PC-3 (cell line): ENCODE measurements at regions not wholly inside any gene's neighbourhood (a gene's known extent, or its start where the extent isn't known, plus 50 kb on each side); places are given as distances from the start of the nearest gene placed in this dataset.
"Not testable (repeated sequence)": the region's sequence is repeated elsewhere in the genome, so short reads cannot be mapped to it uniquely, and the experiment has no call there.

ENCODE experiments used
- ATAC-seq: fragments of 200-7000 bp; cut with Tn5 transposase; 2 replicates; pipeline ENCODE4 v1.9.1; 2020; ENCODE audit warnings: mild to moderate bottlenecking, moderate library complexity
- BruUV-seq: library from RNA; stranded (reverse); fragments of 400-500 nt; replicated peaks from 2 replicates; lab custom pipeline; 2021; lab: Mats Ljungman, UMichigan
- CTCF ChIA-PET: fragments of 300-600 bp; sonication (Branson Sonifier 250); formaldehyde crosslinking; loops from one replicate; lab custom pipeline; 2022; ENCODE audit warnings: antibody characterized with exemption; lab: Charles Lee
- POLR2A ChIA-PET: fragments of 300-600 bp; sonication (Branson Sonifier 250); formaldehyde crosslinking; loops from one replicate; lab custom pipeline; 2022; ENCODE audit warnings: antibody characterized with exemption; ENCODE audit not compliant: unreplicated experiment; lab: Charles Lee
- DNase-seq: peaks from one replicate; pipeline ENCODE4 v3.0.0-alpha.2; 2015
- H2AFZ ChIP-seq: fragments of 300-600 bp; sonication (generic); 2 replicates; pipeline ENCODE4 v1.6.0; 2016; ENCODE audit warnings: antibody characterized with exemption, low read length
- H3F3A ChIP-seq: fragments of 300-600 bp; sonication (generic); one replicate; pipeline ENCODE4 v1.6.0; 2017; ENCODE audit warnings: antibody characterized with exemption, low read length, control low read depth, mild to moderate bottlenecking; ENCODE audit not compliant: unreplicated experiment
- H3K27ac ChIP-seq: fragments of 300-600 bp; sonication (generic); 2 replicates; pipeline ENCODE4 v1.5.1; 2016; ENCODE audit warnings: mild to moderate bottlenecking, low read length
- H3K27me3 ChIP-seq: fragments of 300-600 bp; sonication (generic); 2 replicates; pipeline ENCODE4 v1.6.1; 2016; ENCODE audit warnings: low read length, mixed read lengths
- H3K36me3 ChIP-seq: fragments of 300-600 bp; sonication (generic); 2 replicates; pipeline ENCODE4 v1.6.1; 2016; ENCODE audit warnings: low read depth, mixed run types, low read length, mixed read lengths
- H3K4me1 ChIP-seq: fragments of 300-600 bp; sonication (generic); 2 replicates; pipeline ENCODE4 v1.5.1; 2016; ENCODE audit warnings: low read length; ENCODE audit not compliant: insufficient read depth
- H3K4me2 ChIP-seq: fragments of 300-600 bp; sonication (generic); 2 replicates; pipeline ENCODE4 v1.6.0; 2016; ENCODE audit warnings: low read length
- H3K4me3 ChIP-seq: fragments of 300-600 bp; sonication (generic); 2 replicates; pipeline ENCODE4 v1.5.1; 2016; ENCODE audit warnings: mild to moderate bottlenecking, low read length, mixed read lengths
- H3K79me2 ChIP-seq: fragments of 300-600 bp; sonication (generic); 2 replicates; pipeline ENCODE4 v1.6.1; 2017; ENCODE audit warnings: low read length, mixed read lengths
- H3K9ac ChIP-seq: fragments of 300-600 bp; sonication (generic); 2 replicates; pipeline ENCODE4 v1.6.0; 2016; ENCODE audit warnings: mild to moderate bottlenecking, low read length
- H3K9me2 ChIP-seq: fragments of 300-600 bp; sonication (generic); replicated peaks from 2 replicates; pipeline ENCODE4 v1.6.1; 2016; ENCODE audit warnings: mixed run types, low read length, mixed read lengths
- H3K9me3 ChIP-seq: fragments of 300-600 bp; sonication (generic); 2 replicates; pipeline ENCODE4 v1.6.1; 2016; ENCODE audit warnings: low read length, mixed read lengths
- H4K20me1 ChIP-seq: fragments of 300-600 bp; sonication (generic); 2 replicates; pipeline ENCODE4 v1.6.1; 2016; ENCODE audit warnings: low read length, mixed read lengths
- EZH2phosphoT487 ChIP-seq: fragments of 300-600 bp; sonication (generic); IDR thresholded peaks from 2 replicates; pipeline ENCODE4 v1.6.1; 2018; ENCODE audit warnings: mild to moderate bottlenecking, antibody characterized with exemption, low read length, borderline replicate concordance
- intact Hi-C: fragments of 100-400 bp; cut with micrococcal nuclease; formaldehyde crosslinking; loops from 2 replicates; pipeline ENCODE4 v1.9.0; 2023

GRCh38 chr4:103264905-103265304 is 66.8 kb upstream of the CENPE start:
- BruUV-seq: no TSS peak
- POLR2A ChIA-PET: no interaction called here
- TF ChIP-seq EZH2phosphoT487: no peak
- Histone ChIP-seq H3K4me2 (no peak overlapping the region), H3K4me1 (no peaks in the 10 kb centered on the region), H3K4me3 (no peak overlapping the region), H3K9ac (no peak overlapping the region), H3K36me3 (no peaks in the 10 kb centered on the region), H2AFZ (no peak overlapping the region), H3K27me3 (no peaks in the 10 kb centered on the region), H3K79me2 (no peaks in the 10 kb centered on the region), H3K9me2 (no peaks in the 10 kb centered on the region), H3K9me3 (no peaks in the 10 kb centered on the region), H3F3A (no peaks in the 10 kb centered on the region), H3K27ac (no peak overlapping the region), H4K20me1 (no peaks in the 10 kb centered on the region)
- intact Hi-C loops: no loop called here
- no peak for DNase-seq
- CTCF ChIA-PET: no interaction called here
- no peak for ATAC-seq

GRCh38 chr4:103256068-103256467 is 57.9 kb upstream of the CENPE start:
- ATAC-seq, H3K79me2 ChIP-seq, H3K27me3 ChIP-seq, H2AFZ ChIP-seq, H3K4me2 ChIP-seq, DNase-seq, POLR2A ChIA-PET, H3K9me2 ChIP-seq, CTCF ChIA-PET, H3K9ac ChIP-seq, BruUV-seq, H4K20me1 ChIP-seq, H3K27ac ChIP-seq, H3K4me1 ChIP-seq, intact Hi-C loops, H3K9me3 ChIP-seq, H3F3A ChIP-seq, H3K36me3 ChIP-seq, H3K4me3 ChIP-seq: not testable (repeated sequence)
